D721Med (cell line): ENCODE measurements at regions not wholly inside any gene's neighbourhood (a gene's known extent, or its start where the extent isn't known, plus 50 kb on each side); places are given as distances from the start of the nearest gene placed in this dataset.
A peak's percentile ranks its signal among the peaks of the same experiment; 100 is the strongest.

Source experiments
- DNase-seq: peaks from one replicate; pipeline ENCODE4 v3.0.0; 2011; ENCODE audit warnings: low spot score; ENCODE audit not compliant: insufficient read length
- FAIRE-seq: peaks from 2 replicates; lab custom pipeline; 2011; peaks lifted over from hg19 to GRCh38; lab: Jason Lieb, UNC
- TF ChIP-seq, protein P1 (sequence below): IDR thresholded peaks from 2 replicates; pipeline ENCODE4 v1.5.1; 2012; ENCODE audit warnings: mild to moderate bottlenecking, control low read depth; ENCODE audit not compliant: insufficient read depth; ENCODE audit errors: missing control alignments

DNA sequence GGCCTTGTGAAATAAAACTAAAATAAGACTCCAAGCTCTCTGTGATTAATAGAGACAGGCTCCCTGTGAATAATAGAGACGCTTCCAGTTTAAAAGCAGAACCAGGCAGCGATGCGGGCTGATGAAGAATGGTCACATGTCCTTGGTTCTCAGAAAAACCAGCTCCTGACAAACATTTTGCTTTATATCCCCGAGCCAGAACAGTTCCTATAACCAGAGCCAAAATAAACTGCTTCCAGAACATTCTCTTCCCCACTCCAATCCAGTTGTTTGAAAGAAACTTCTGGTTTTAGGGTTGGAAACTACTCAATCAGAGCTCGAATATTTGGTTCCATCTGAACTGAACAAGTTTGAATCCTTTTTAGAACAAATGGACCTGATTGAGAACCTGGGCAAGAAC, 213.7 kb downstream of the TSN start:
- no peak for FAIRE-seq
- TF ChIP-seq, protein P1, sequence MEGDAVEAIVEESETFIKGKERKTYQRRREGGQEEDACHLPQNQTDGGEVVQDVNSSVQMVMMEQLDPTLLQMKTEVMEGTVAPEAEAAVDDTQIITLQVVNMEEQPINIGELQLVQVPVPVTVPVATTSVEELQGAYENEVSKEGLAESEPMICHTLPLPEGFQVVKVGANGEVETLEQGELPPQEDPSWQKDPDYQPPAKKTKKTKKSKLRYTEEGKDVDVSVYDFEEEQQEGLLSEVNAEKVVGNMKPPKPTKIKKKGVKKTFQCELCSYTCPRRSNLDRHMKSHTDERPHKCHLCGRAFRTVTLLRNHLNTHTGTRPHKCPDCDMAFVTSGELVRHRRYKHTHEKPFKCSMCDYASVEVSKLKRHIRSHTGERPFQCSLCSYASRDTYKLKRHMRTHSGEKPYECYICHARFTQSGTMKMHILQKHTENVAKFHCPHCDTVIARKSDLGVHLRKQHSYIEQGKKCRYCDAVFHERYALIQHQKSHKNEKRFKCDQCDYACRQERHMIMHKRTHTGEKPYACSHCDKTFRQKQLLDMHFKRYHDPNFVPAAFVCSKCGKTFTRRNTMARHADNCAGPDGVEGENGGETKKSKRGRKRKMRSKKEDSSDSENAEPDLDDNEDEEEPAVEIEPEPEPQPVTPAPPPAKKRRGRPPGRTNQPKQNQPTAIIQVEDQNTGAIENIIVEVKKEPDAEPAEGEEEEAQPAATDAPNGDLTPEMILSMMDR: no peak
- no peak for DNase-seq

DNA sequence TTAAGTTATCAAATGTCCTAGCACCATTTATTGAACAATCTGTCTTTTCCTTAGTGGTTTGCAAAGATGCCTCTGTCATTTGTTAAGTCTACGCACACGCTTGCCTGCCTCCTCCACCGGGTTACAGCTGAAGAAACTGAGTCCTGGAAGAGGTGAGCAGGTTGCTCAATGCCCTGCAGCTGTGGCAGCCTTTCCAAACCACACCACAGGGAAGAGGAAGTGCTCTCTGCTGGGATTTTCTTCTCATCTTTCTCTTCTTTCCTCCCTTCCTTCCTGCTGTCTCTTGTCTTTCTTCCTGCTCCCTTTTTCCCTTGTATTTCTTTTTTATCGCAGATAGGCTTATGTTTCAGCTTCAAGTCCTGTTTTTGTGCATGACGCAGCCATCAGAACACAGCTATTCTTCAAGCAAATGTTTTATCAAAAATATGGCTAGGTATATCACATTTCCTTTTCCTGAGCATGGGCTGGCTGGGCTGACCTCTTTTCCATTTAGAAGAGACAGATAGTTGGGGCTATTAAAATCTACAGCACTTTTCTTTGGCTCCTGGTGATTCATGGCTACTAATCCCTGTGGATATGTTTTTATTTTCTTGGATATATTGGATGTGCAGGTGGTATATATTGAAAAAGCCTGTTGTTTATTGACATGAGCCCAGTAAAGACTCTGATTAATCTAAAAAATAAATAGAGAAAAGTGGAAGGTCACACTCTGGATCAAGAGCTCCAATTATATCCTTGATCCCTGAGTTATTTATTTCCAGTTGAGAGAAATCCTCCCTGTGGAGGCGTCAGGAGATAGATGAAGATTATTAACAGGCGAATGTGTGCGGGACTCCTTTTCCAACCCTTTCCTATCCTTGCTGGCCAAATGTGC, 214.6 kb downstream of the TSN start:
- TF ChIP-seq, protein P1: no peak
- DNase-seq (no peak), FAIRE-seq (no peak)

DNA sequence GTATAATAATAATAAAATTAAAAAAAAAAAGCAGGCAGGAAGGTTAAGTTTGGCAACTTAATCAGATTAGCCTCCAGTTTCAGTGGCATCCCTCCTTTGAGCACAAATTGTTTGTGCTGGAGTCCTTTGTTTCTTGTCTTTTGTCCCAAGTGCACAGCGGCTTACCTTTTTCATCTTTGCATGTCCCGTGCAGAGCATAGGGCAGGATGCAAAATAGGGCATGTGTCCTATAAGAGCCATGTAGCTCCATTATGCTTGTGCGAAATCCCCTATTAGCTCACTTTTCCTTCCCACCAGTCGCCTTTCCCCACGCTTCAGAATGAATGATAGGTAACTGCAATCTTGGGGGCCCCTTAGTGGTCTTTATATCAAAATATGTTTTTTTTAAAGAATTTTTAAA, 216.8 kb downstream of the TSN start:
- TF ChIP-seq, protein P1: no peak
- no peak for DNase-seq
- FAIRE-seq: no peak

DNA sequence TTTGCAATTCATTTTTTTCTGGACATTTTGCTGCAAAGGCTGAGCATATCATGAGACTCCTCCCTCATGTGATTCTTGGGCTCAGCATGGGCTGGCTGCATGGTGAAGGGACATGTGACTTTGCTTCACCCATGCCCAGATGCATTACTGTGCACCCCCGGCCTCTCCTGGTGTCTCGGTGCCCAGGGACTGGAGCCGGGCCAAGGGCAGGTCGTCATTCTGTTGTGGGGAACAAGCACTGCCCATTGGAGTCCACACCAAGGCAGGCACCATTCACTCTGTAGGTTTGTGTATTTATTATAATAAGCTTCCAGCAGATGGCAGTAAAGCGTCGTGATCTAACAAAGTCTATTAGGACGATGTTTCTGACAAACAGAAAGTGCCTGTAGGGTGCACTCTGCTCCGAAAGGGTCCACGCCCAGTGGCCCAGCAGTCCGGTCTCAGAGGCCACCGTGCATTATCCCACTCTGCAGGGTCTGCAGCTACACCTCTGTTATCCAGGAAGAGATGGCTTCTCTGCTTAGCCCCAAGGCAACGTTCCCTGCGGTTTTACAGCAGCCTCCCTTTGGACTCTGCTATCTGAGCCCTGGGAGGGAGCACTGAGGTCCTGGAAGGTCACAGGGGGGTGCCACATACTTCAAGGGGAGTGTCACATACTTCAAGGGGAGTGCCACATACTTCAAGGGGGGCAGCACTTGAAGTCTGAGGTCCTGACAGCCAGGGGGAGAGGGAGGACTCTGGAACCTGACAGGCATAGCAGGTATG, 219.6 kb downstream of the TSN start:
- TF ChIP-seq, protein P1: peak; percentile 81
- FAIRE-seq (no peak), DNase-seq (peak; percentile 36)

DNA sequence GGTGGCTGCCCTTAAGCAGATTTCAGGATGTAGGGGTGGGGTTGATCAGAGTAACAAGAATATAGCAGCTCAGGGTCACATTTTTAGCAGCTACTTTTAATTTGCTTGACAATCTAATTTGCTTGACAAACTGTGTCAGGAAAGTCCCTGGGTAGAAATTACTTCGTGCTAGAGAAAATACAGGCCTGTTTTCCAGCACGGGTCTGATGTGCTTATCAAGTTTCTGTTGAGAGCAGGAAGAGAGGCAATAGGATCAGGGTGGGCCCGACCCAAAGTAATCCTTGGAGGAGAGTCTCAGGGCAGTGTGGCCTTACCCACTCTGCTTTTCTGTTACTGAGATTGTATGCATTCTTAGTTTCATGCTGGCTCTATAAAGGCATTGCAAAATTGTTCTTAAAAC, 221.5 kb downstream of the TSN start:
- no peak for FAIRE-seq
- TF ChIP-seq, protein P1: no peak
- DNase-seq: no peak

DNA sequence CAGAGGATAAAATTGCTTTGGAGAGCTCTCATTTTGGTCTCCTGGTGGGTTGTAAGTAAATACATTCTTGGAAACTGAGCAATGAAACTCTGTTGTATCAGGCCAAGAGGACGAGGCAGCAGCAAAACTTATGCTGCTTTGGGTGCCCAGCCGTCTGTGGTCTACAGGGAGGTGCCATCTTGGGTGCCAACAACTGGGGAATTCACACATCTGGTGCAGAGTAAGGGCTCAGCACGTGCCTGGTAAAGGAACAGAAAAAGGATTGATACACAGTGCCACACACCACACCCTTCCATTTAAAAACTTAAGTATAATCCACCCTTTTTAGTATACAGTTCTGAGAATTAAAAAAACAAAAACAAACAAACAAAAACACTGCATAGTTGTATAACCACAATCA, 221.9 kb downstream of the TSN start:
- DNase-seq: no peak
- TF ChIP-seq, protein P1: no peak
- FAIRE-seq: no peak
